Prostate gland (tissue), 2 donors: ENCODE measurements at regions not wholly inside any gene's neighbourhood (a gene's known extent, or its start where the extent isn't known, plus 50 kb on each side); places are given as distances from the start of the nearest gene placed in this dataset.

Experiments
- DNase-seq: peaks from one replicate; pipeline ENCODE4 v3.0.0-alpha.2; 2019; ENCODE audit warnings: low spot score
- H3K27ac ChIP-seq, 2 donors: fragments of 200-600 bp; sonication (generic); 2 replicates each; pipeline ENCODE4 v1.5.1; 2017 to 2019
- H3K27me3 ChIP-seq: fragments of 200-600 bp; sonication (generic); replicated peaks from 2 replicates; pipeline ENCODE4 v1.5.1; 2019; ENCODE audit not compliant: insufficient read depth
- H3K36me3 ChIP-seq, 2 donors: fragments of 200-600 bp; sonication (generic); 1 replicate in 1 of 2; 2 replicates in 1 of 2; pipeline versions ENCODE4 v1.5.1 to v1.8.1; 2017 to 2019
- H3K4me1 ChIP-seq: fragments of 200-600 bp; sonication (generic); replicated peaks from 2 replicates; pipeline ENCODE4 v1.5.1; 2019
- H3K4me3 ChIP-seq, 2 donors: fragments of 200-600 bp; sonication (generic); 2 replicates each; pipeline ENCODE4 v1.5.1; 2017 to 2019
- H3K9me3 ChIP-seq: fragments of 200-600 bp; sonication (generic); 2 replicates; pipeline ENCODE4 v1.5.1; 2017
- CTCF ChIP-seq, 4 experiments: fragments of 200-600 bp in 2 of 4; fragments of 450-650 bp in 2 of 4; sonication (generic) in 2 of 4; IDR thresholded peaks; 1 replicate in 3 of 4; 2 replicates in 1 of 4; pipeline ENCODE4 v1.5.1; 2016 to 2019; ENCODE audit warnings: antibody characterized with exemption in 4 of 4, mild to moderate bottlenecking in 2 of 4, moderate library complexity in 2 of 4
- POLR2A ChIP-seq: fragments of 450-650 bp; IDR thresholded peaks from one replicate; pipeline ENCODE4 v1.6.1; 2016; ENCODE audit warnings: antibody characterized with exemption, mild to moderate bottlenecking
- POLR2AphosphoS5 ChIP-seq: sonication (generic); formaldehyde crosslinking; IDR thresholded peaks from one replicate; pipeline ENCODE4 v1.6.1; 2017; ENCODE audit warnings: antibody characterized with exemption
- WGBS: methylation state at CpG from one replicate; pipeline ENCODE4 v1.1.5; 2018; 5-methylcytosine and 5-hydroxymethylcytosine counted together
- intact Hi-C: fragments of 100-400 bp; cut with DNase I; formaldehyde crosslinking; loops from one replicate; pipeline ENCODE4 v1.14.2; 2022

- no peak overlapping the region for H3K27ac ChIP-seq
- no peaks in the 10 kb centered on the region for H3K4me1 ChIP-seq
- H3K9me3 ChIP-seq = no peaks in the 10 kb centered on the region
- no peak for DNase-seq
- intact Hi-C loops = no loop called here
- WGBS = 88% methylated on average over 1 of the region's 1 CpG
- H3K27me3 ChIP-seq = no peaks in the 10 kb centered on the region
- TF ChIP-seq CTCF (IDR thresholded peaks at IDR 0.05) (no peak), POLR2A (no peak), POLR2AphosphoS5 (no peak)
- H3K36me3 ChIP-seq = no peaks in the 10 kb centered on the region
- H3K4me3 ChIP-seq = no peak overlapping the region
Observed at GRCh38 chr12:73187765-73188164, 915.6 kb downstream of the TRHDE start.

- Histone ChIP-seq H3K9me3 (no peaks in the 10 kb centered on the region), H3K27ac (no peak overlapping the region), H3K27me3 (no peaks in the 10 kb centered on the region), H3K36me3 (no peaks in the 10 kb centered on the region), H3K4me1 (no peaks in the 10 kb centered on the region), H3K4me3 (no peak overlapping the region)
- 28% methylated on average over 5 of the region's 5 CpGs for WGBS
- no peak for DNase-seq
- intact Hi-C loops = no loop called here
- TF ChIP-seq POLR2AphosphoS5 (no peak), CTCF (IDR thresholded peaks at IDR 0.05) (no peak), POLR2A (no peak)
Observed at GRCh38 chr12:73210548-73211204, 938.5 kb downstream of the TRHDE start.

- H3K27ac ChIP-seq = no peak overlapping the region
- H3K4me1 ChIP-seq = no peaks in the 10 kb centered on the region
- DNase-seq = peak; percentile 39
- no peaks in the 10 kb centered on the region for H3K36me3 ChIP-seq
- WGBS = 34% methylated on average over 2 of the region's 2 CpGs
- H3K27me3 ChIP-seq = no peaks in the 10 kb centered on the region
- no peak for TF ChIP-seq POLR2AphosphoS5
- TF ChIP-seq CTCF (IDR thresholded peaks at IDR 0.05) = no peak
- no peak for TF ChIP-seq POLR2A
- H3K9me3 ChIP-seq = no peaks in the 10 kb centered on the region
- no peak overlapping the region for H3K4me3 ChIP-seq
- intact Hi-C loops = no loop called here
Observed at GRCh38 chr12:73220951-73221350, 948.8 kb downstream of the TRHDE start.

GRCh38 chr12:73221398-73221797 is 949.2 kb downstream of the TRHDE start:
- Histone ChIP-seq H3K9me3 (no peaks in the 10 kb centered on the region), H3K36me3 (no peaks in the 10 kb centered on the region)
- no peak for DNase-seq

More at GRCh38 chr12:73221398-73221797, 949.2 kb downstream of the TRHDE start:
- Histone ChIP-seq H3K4me1 (no peaks in the 10 kb centered on the region), H3K27me3 (no peaks in the 10 kb centered on the region), H3K4me3 (no peak overlapping the region), H3K27ac (no peak overlapping the region)
- intact Hi-C loops = no loop called here
- no peak for TF ChIP-seq POLR2AphosphoS5
- TF ChIP-seq POLR2A = no peak
- TF ChIP-seq CTCF (IDR thresholded peaks at IDR 0.05) = no peak
